GM20000 (cell line): ENCODE measurements at regions not wholly inside any gene's neighbourhood (a gene's known extent, or its start where the extent isn't known, plus 50 kb on each side); places are given as distances from the start of the nearest gene placed in this dataset.

Experiments
- DNase-seq: peaks from one replicate; pipeline ENCODE4 v3.0.0; 2012; ENCODE audit warnings: low spot score
- TF ChIP-seq, protein P1 (sequence below): IDR thresholded peaks from 2 replicates; pipeline ENCODE4 v1.5.1; 2012; ENCODE audit warnings: mild to moderate bottlenecking, control low read depth; ENCODE audit errors: extremely low read depth, missing control alignments

DNA sequence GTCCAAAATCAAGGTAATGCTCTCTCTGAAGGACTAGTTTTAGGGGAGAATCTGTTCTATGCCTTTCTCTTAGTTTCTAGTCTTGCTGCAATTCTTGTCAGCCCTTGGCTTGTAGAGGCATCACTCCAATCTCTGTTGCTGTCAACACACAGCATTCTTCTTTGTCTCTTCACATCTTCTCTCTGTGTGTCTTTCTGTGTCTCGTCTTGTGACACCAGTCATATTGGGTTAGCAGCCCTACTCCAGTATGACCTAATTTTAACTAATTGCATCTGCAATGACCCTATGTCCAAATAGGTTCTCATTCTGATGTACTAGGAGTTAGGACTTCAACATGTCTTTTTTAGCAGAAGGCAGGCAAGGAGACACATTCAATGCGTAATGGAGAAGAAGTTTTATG lies 1110.6 kb downstream of the DTWD2 start:
- TF ChIP-seq, protein P1, sequence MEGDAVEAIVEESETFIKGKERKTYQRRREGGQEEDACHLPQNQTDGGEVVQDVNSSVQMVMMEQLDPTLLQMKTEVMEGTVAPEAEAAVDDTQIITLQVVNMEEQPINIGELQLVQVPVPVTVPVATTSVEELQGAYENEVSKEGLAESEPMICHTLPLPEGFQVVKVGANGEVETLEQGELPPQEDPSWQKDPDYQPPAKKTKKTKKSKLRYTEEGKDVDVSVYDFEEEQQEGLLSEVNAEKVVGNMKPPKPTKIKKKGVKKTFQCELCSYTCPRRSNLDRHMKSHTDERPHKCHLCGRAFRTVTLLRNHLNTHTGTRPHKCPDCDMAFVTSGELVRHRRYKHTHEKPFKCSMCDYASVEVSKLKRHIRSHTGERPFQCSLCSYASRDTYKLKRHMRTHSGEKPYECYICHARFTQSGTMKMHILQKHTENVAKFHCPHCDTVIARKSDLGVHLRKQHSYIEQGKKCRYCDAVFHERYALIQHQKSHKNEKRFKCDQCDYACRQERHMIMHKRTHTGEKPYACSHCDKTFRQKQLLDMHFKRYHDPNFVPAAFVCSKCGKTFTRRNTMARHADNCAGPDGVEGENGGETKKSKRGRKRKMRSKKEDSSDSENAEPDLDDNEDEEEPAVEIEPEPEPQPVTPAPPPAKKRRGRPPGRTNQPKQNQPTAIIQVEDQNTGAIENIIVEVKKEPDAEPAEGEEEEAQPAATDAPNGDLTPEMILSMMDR: no peak
- DNase-seq: no peak

DNA sequence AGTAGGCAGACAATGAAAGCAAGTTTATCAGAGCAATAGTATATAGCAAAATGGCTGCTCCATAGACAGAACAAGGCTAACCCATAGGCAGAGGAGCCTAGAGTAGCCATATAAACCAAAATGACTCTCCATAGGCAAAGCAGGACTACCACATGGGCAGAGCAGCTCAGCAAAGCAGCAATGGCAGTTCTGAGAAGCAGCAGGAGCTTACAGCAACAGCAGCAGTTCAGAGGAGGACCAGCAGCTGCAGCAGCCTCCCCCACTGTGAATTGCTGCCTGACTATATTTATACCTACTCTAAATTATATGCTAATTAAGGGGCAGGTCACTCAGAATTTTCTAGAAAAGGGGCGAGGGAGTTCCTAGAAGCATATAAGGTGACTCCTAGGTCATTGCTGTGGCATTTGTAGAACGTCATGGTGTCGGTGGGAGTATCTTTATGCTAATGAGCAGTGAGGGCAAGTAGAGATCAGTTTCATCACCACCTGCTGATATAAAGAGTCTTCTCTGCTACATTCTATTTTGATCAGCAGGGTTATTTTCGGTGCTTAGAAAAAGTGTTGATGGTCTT lies 1115.5 kb downstream of the DTWD2 start:
- TF ChIP-seq, protein P1: no peak
- DNase-seq: no peak

DNA sequence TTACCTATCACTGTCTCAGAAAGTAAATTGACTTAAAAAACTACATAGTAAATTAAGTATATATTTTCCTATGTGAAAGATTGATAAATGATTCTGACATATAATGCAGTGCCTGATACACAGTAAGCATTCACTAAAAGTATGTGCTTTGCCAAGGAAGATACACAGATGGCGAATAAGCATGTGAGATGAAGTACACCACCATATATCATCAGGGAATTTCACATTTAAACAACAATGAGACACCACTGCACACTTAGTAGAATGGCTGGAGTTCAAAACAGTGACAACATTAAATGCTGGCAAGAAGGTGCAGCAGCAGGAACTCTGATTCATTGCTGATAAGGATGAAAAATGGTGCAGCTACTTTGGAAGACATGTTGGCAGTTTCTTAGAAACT lies 1118.8 kb downstream of the DTWD2 start:
- TF ChIP-seq, protein P1: no peak
- DNase-seq: no peak

DNA sequence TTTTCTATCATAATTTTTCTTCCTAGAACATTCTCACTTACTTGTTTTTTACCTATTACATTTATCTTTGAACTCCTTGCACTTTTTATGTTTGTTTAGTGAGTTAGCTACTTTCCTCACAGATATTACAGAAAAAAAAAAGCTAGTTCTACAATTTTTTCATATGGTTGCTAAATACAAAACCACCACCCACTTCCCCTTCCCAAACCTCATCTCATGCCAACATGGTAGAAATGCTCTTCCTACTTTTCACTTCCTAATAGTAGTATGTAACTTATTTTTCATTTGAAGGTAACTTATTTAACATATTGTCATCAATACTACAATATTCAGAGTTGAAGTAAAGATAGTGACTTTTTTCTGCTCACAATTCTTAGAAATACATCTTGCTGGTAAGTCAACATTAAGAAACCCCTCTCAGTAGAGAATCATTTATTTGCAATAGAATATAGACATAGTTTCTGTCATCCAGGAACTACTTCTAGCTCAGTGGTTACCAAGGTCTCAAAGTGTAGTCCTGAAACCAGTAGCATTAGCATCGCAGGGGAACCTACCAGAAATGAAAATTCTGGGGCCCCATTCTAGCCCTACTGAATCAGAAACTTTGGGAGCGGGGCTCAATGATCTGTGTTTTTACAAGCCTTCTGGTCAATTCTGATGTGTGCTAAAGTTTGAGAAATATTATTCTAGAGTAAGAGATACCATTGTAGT lies 1124.6 kb downstream of the DTWD2 start:
- DNase-seq: no peak
- TF ChIP-seq, protein P1: no peak

DNA sequence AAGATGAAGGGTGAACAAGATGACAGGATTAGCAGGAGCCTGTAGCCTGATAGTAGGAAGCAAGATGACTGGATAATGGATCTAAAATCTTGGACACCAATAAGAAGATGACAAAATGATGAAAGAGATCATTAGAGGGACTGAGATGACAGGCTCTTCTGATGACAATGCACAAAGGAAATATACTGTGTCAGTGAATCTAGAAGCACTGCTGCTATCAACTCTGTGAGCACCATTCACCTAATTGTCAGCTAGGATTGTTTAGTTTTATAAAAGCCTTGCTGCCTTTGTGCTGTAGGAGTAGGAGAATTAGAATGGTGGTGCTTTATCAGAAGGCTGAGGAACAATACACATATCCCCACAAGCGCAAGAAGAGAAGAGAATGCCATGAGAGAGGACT lies 1127.8 kb downstream of the DTWD2 start:
- no peak for DNase-seq

DNA sequence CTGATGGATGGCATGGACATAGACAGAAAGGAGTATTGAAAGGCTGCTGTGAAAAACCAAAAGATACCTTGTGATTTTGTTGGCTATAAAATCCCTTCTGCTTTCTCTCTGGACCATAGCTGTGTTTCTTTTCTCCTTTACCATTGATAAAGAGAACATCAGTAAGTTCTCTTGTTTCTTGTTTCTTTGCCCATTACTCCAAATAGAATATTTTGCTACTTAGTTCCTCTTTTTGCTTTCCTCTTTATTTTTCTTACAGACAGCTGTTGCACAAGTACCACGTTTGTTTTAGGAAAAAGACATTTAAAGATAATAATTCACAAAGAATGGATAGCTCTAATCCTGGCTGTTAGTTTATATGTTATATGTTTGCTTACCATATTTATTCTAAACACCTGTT lies 1129.2 kb downstream of the DTWD2 start:
- no peak for DNase-seq
- TF ChIP-seq, protein P1: no peak

More for the DNA sequence above, 1127.8 kb downstream of the DTWD2 start:
- TF ChIP-seq, protein P1: no peak

DNA sequence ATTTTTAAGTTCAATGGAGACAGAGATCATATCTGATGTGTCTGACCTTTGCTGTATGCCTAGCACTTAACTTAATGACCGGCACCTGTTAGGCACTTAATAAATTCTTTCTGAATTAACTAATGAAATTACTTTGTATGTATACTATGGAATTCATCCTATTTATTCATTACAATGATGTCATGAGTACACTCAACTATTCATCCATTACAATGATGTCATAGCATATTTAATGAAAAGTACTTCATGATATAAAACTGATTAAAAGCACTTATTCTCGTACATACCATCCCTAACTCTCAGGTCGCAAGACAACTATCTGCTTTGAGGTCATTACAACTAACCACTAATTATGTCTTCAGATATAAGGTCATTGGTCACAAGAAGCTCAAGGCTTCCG lies 1131.6 kb downstream of the DTWD2 start:
- TF ChIP-seq, protein P1: no peak
- DNase-seq: no peak
